Fibroblast of lung (primary cell): ENCODE measurements at regions not wholly inside any gene's neighbourhood (a gene's known extent, or its start where the extent isn't known, plus 50 kb on each side); places are given as distances from the start of the nearest gene placed in this dataset.

Source experiments
- DNase-seq, 2 donors: peaks; one replicate each; pipeline versions ENCODE4 v3.0.0 to v3.0.0-alpha.2; 2010; ENCODE audit warnings: low read depth in 2 of 2
- H2AFZ ChIP-seq: 2 replicates; pipeline ENCODE4 v1.5.1; 2012; ENCODE audit warnings: low read length, control low read depth, inconsistent platforms
- H3K27ac ChIP-seq: 2 replicates; pipeline ENCODE4 v1.5.1; 2011; ENCODE audit warnings: low read length, control low read depth; ENCODE audit not compliant: insufficient read depth
- H3K27me3 ChIP-seq: 2 replicates; pipeline ENCODE4 v1.5.1; 2011; ENCODE audit warnings: mild to moderate bottlenecking, low read length; ENCODE audit not compliant: control insufficient read depth, insufficient read depth
- H3K36me3 ChIP-seq: 2 replicates; pipeline ENCODE4 v1.5.1; 2011; ENCODE audit warnings: low read length; ENCODE audit not compliant: control insufficient read depth, insufficient read depth
- H3K4me1 ChIP-seq: 2 replicates; pipeline ENCODE4 v1.5.1; 2011; ENCODE audit warnings: low read length; ENCODE audit not compliant: control insufficient read depth, insufficient read depth; ENCODE audit errors: extremely low read depth
- H3K4me2 ChIP-seq: 2 replicates; pipeline ENCODE4 v1.5.1; 2011; ENCODE audit warnings: low read length, control low read depth; ENCODE audit not compliant: insufficient read depth; ENCODE audit errors: extremely low read depth
- H3K4me3 ChIP-seq, 4 experiments: fragments of 200-600 bp in 1 of 4; sonication (generic) in 1 of 4; replicated peaks in 1 of 4; 2 replicates each; pipeline ENCODE4 v1.5.1; 2011 to 2016; ENCODE audit warnings: low read length in 4 of 4, low read depth in 3 of 4, mild to moderate bottlenecking in 3 of 4, control low read depth in 2 of 4, inconsistent platforms in 1 of 4, mixed read lengths in 1 of 4; ENCODE audit not compliant: insufficient read depth in 1 of 4; ENCODE audit errors: control extremely low read depth in 1 of 4
- H3K79me2 ChIP-seq: 2 replicates; pipeline ENCODE4 v1.5.1; 2012; ENCODE audit warnings: mild to moderate bottlenecking, low read length, inconsistent platforms; ENCODE audit not compliant: control insufficient read depth, insufficient read depth
- H3K9ac ChIP-seq: 2 replicates; pipeline ENCODE4 v1.5.1; 2011; ENCODE audit warnings: mild to moderate bottlenecking, low read length, control low read depth; ENCODE audit not compliant: insufficient read depth
- H3K9me3 ChIP-seq: 2 replicates; pipeline ENCODE4 v1.5.1; 2012; ENCODE audit warnings: low read depth, low read length; ENCODE audit not compliant: control insufficient read depth, insufficient read depth
- H4K20me1 ChIP-seq: 2 replicates; pipeline ENCODE4 v1.5.1; 2011; ENCODE audit warnings: low read length; ENCODE audit not compliant: control insufficient read depth, insufficient read depth; ENCODE audit errors: extremely low read depth
- EZH2 ChIP-seq: IDR thresholded peaks from 2 replicates; pipeline ENCODE4 v1.5.1; 2012; ENCODE audit warnings: low read length, control low read depth, mild to moderate bottlenecking; ENCODE audit errors: missing control alignments
- TF ChIP-seq, protein P1 (sequence below), 2 donors: IDR thresholded peaks in 1 of 2; conservative IDR thresholded peaks in 1 of 2; 1 replicate in 1 of 2; 2 replicates in 1 of 2; pipeline ENCODE4 v1.5.1; 2011 to 2012; ENCODE audit warnings: low read length in 2 of 2, control low read depth in 1 of 2, inconsistent platforms in 1 of 2, low read depth in 1 of 2, mild to moderate bottlenecking in 1 of 2

DNA sequence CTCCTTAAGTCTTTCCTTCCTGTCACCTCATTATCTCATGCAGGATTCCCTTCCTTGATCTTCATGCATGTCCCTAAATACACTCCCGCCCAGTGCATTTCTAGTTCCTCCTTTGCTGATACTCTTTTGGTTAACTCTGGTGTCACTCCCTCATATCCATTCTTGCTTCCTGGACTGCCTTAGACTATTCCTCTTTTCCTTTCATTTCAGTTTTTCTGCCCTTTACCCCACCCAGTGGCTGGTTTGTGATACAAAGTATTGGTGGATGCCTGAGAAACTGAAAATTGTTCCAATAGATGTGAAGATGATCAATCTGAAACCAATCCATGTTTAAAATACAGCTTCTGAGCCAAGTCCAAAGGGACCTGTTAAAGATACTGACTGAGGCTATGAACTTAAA lies 553.8 kb upstream of the CAMK1G start:
- H3K36me3 ChIP-seq, result no peaks in the 10 kb centered on the region
- TF ChIP-seq, protein P1, sequence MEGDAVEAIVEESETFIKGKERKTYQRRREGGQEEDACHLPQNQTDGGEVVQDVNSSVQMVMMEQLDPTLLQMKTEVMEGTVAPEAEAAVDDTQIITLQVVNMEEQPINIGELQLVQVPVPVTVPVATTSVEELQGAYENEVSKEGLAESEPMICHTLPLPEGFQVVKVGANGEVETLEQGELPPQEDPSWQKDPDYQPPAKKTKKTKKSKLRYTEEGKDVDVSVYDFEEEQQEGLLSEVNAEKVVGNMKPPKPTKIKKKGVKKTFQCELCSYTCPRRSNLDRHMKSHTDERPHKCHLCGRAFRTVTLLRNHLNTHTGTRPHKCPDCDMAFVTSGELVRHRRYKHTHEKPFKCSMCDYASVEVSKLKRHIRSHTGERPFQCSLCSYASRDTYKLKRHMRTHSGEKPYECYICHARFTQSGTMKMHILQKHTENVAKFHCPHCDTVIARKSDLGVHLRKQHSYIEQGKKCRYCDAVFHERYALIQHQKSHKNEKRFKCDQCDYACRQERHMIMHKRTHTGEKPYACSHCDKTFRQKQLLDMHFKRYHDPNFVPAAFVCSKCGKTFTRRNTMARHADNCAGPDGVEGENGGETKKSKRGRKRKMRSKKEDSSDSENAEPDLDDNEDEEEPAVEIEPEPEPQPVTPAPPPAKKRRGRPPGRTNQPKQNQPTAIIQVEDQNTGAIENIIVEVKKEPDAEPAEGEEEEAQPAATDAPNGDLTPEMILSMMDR (conservative IDR thresholded peaks at IDR 0.05 in 1 of 2, IDR thresholded peaks at IDR 0.05 in 1 of 2; ENCODE audit: low read depth in 1 of 2, low read length in 2 of 2), result peak; percentile 19 to 26
- TF ChIP-seq EZH2, result no peak
- no peak for DNase-seq

DNA sequence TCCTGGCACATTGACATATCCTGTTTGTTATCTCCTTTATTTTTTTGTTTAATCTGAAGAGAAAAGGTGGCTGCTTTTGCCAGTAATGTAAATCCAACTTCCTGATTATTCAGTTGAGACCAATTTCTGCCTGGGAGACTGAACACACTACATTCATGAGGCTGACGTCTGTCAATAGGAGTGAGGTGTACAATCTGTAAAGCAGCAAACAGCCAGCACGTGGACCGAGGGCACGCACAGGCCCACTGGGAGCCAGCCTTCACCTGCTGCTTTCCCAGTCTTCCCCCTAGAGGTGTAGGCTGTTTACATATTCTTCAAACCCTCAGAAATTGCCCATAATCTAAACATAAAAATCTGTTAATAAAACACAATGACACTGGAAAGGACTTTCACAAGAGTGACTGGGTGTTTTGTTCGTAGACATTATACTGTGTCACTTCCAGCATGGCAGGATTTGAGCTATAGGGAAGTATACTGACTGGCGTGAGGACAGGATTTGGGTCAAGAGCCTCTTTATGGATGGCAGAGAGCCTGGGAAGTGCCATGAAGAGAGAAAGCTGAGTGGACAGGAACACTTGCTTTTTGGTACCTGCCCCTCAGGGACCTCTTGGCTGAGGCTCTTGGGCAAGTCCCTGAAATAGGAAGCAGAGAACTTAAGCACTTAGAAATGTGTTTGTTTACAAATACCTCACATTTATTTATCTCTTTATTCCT lies 552.9 kb upstream of the CAMK1G start:
- H2AFZ ChIP-seq, result no peak overlapping the region
- TF ChIP-seq, protein P1 (conservative IDR thresholded peaks at IDR 0.05 in 1 of 2, IDR thresholded peaks at IDR 0.05 in 1 of 2; ENCODE audit: low read depth in 1 of 2, low read length in 2 of 2), result no peak
- TF ChIP-seq EZH2, result no peak
- no peak overlapping the region for H3K9ac ChIP-seq
- H3K4me2 ChIP-seq, result no peak overlapping the region
- H3K27ac ChIP-seq, result no peak overlapping the region
- no peaks in the 10 kb centered on the region for H3K79me2 ChIP-seq
- no peaks in the 10 kb centered on the region for H3K27me3 ChIP-seq
- H3K4me1 ChIP-seq, result no peaks in the 10 kb centered on the region
- no peak overlapping the region for H3K4me3 ChIP-seq
- no peaks in the 10 kb centered on the region for H4K20me1 ChIP-seq
- DNase-seq, result no peak
- H3K36me3 ChIP-seq, result no peaks in the 10 kb centered on the region
- no peaks in the 10 kb centered on the region for H3K9me3 ChIP-seq

More for the DNA sequence above, 553.8 kb upstream of the CAMK1G start:
- no peaks in the 10 kb centered on the region for H3K27me3 ChIP-seq
- H3K4me1 ChIP-seq, result no peaks in the 10 kb centered on the region
- no peak overlapping the region for H3K9ac ChIP-seq
- H3K79me2 ChIP-seq, result no peaks in the 10 kb centered on the region
- H4K20me1 ChIP-seq, result no peaks in the 10 kb centered on the region
- no peaks in the 10 kb centered on the region for H3K9me3 ChIP-seq
- no peak overlapping the region for H3K4me2 ChIP-seq
- H3K4me3 ChIP-seq, result no peak overlapping the region
- H3K27ac ChIP-seq, result no peak overlapping the region
- H2AFZ ChIP-seq, result no peak overlapping the region

DNA sequence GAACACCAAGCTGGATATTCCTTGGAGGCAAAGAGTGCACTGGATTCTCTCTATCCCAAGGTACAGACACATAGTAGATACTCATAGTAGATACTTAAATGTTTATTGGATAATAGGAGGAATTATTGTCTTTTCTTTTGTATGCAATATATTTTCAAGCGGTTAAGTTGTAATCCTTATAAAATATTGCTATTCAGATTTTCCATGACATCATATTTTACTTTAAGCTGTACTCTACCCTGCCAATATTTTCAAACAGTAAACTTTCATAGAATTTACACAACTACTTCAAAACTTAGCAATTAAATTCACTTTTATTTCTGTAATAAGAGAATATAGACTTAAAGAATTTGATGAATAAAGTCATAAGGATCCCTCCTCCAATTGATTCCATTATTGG lies 546.5 kb upstream of the CAMK1G start:
- no peaks in the 10 kb centered on the region for H3K9me3 ChIP-seq
- H3K4me2 ChIP-seq, result no peak overlapping the region
- H3K4me1 ChIP-seq, result no peaks in the 10 kb centered on the region
- DNase-seq, result no peak
- H4K20me1 ChIP-seq, result no peaks in the 10 kb centered on the region
- H3K9ac ChIP-seq, result no peak overlapping the region
- H3K4me3 ChIP-seq, result no peak overlapping the region
- H3K27me3 ChIP-seq, result no peaks in the 10 kb centered on the region
- H3K36me3 ChIP-seq, result no peaks in the 10 kb centered on the region
- H3K27ac ChIP-seq, result no peak overlapping the region
- no peaks in the 10 kb centered on the region for H3K79me2 ChIP-seq
- no peak overlapping the region for H2AFZ ChIP-seq
- TF ChIP-seq EZH2, result no peak
- TF ChIP-seq, protein P1 (conservative IDR thresholded peaks at IDR 0.05 in 1 of 2, IDR thresholded peaks at IDR 0.05 in 1 of 2; ENCODE audit: low read depth in 1 of 2, low read length in 2 of 2), result no peak
